DOHH2 (cell line): ENCODE measurements at regions not wholly inside any gene's neighbourhood (a gene's known extent, or its start where the extent isn't known, plus 50 kb on each side); places are given as distances from the start of the nearest gene placed in this dataset.

Experiments
- H3F3A ChIP-seq: fragments of 200-600 bp; sonication (generic), shearing (Covaris generic); 2 replicates; pipeline ENCODE4 v1.6.0; 2016; ENCODE audit warnings: antibody characterized with exemption, mild to moderate bottlenecking; ENCODE audit not compliant: control insufficient read depth, insufficient read depth
- H3K27ac ChIP-seq: fragments of 200-600 bp; sonication (generic); 2 replicates; pipeline ENCODE4 v1.5.1; 2014; ENCODE audit warnings: low read depth, mild to moderate bottlenecking, low read length, moderate library complexity
- H3K27me3 ChIP-seq: fragments of 200-600 bp; sonication (generic); 2 replicates; pipeline ENCODE4 v1.6.1; 2014; ENCODE audit warnings: mild to moderate bottlenecking, low read length, mixed read lengths; ENCODE audit not compliant: control insufficient read depth
- H3K36me3 ChIP-seq: fragments of 200-600 bp; sonication (generic); 2 replicates; pipeline ENCODE4 v1.6.1; 2014; ENCODE audit warnings: mild to moderate bottlenecking, low read length, moderate library complexity, mixed read lengths; ENCODE audit not compliant: control insufficient read depth
- H3K4me1 ChIP-seq: fragments of 200-600 bp; sonication (generic); 2 replicates; pipeline ENCODE4 v1.6.1; 2014; ENCODE audit warnings: mild to moderate bottlenecking, low read length, mixed read lengths; ENCODE audit not compliant: control insufficient read depth
- H3K4me2 ChIP-seq: fragments of 200-600 bp; sonication (generic); 2 replicates; pipeline ENCODE4 v1.6.0; 2014; ENCODE audit warnings: mild to moderate bottlenecking, low read length, moderate library complexity
- H3K4me3 ChIP-seq: fragments of 200-600 bp; sonication (generic); 2 replicates; pipeline ENCODE4 v1.5.1; 2014; ENCODE audit warnings: mild to moderate bottlenecking, low read length, mixed read lengths
- H3K79me2 ChIP-seq: fragments of 200-600 bp; sonication (generic); 2 replicates; pipeline ENCODE4 v1.6.1; 2014; ENCODE audit warnings: mild to moderate bottlenecking, low read length, mixed read lengths; ENCODE audit not compliant: control insufficient read depth
- H3K9me2 ChIP-seq: fragments of 200-600 bp; sonication (generic); replicated peaks from 2 replicates; pipeline ENCODE4 v1.6.1; 2014; ENCODE audit warnings: mild to moderate bottlenecking, low read length, mixed read lengths; ENCODE audit not compliant: control insufficient read depth
- H3K9me3 ChIP-seq: fragments of 200-600 bp; sonication (generic); 2 replicates; pipeline ENCODE4 v1.6.1; 2014; ENCODE audit warnings: antibody characterized with exemption, low read length, mixed read lengths; ENCODE audit not compliant: control insufficient read depth, insufficient read depth
- H4K20me1 ChIP-seq: fragments of 200-600 bp; sonication (generic); 2 replicates; pipeline ENCODE4 v1.6.0; 2014; ENCODE audit warnings: low read depth, mild to moderate bottlenecking, antibody characterized with exemption, low read length, moderate library complexity; ENCODE audit not compliant: control insufficient read depth, insufficient read depth
- EZH2phosphoT487 ChIP-seq: fragments of 200-600 bp; sonication (generic); IDR thresholded peaks from 2 replicates; pipeline ENCODE4 v1.6.1; 2017; ENCODE audit warnings: borderline replicate concordance, mild to moderate bottlenecking, antibody characterized with exemption, low read length, moderate library complexity, mixed read lengths
- TF ChIP-seq, protein P1 (sequence below): fragments of 200-600 bp; sonication (generic); IDR thresholded peaks from one replicate; pipeline ENCODE4 v1.5.1; 2014; ENCODE audit warnings: antibody characterized with exemption, mild to moderate bottlenecking, low read depth, low read length; ENCODE audit not compliant: poor library complexity, severe bottlenecking

DNA sequence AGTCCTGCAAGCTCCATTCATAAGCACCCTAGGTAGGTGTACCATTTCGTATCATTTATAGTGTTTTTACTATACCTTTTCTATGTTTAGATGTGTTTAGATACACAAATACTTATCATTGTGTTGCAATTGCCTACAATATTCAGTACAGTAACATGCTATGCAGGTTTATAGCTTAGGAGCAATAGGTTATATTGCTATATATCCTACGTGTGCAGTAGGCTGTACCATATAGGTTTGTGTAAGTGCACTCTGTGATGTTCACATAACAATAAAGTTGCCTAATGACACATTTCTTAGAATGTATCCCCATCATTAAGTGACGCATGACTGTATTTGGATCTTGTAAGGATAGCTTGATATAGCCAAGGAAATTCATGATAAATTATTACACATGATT lies 88.6 kb upstream of the CDH20 start:
- Histone ChIP-seq H4K20me1 (no peaks in the 10 kb centered on the region), H3K4me2 (no peak overlapping the region), H3K27me3 (no peaks in the 10 kb centered on the region), H3K9me2 (no peaks in the 10 kb centered on the region), H3F3A (no peaks in the 10 kb centered on the region), H3K79me2 (no peaks in the 10 kb centered on the region), H3K27ac (no peak overlapping the region), H3K4me3 (no peak overlapping the region), H3K9me3 (no peaks in the 10 kb centered on the region), H3K4me1 (no peaks in the 10 kb centered on the region), H3K36me3 (no peaks in the 10 kb centered on the region)
- TF ChIP-seq, protein P1, sequence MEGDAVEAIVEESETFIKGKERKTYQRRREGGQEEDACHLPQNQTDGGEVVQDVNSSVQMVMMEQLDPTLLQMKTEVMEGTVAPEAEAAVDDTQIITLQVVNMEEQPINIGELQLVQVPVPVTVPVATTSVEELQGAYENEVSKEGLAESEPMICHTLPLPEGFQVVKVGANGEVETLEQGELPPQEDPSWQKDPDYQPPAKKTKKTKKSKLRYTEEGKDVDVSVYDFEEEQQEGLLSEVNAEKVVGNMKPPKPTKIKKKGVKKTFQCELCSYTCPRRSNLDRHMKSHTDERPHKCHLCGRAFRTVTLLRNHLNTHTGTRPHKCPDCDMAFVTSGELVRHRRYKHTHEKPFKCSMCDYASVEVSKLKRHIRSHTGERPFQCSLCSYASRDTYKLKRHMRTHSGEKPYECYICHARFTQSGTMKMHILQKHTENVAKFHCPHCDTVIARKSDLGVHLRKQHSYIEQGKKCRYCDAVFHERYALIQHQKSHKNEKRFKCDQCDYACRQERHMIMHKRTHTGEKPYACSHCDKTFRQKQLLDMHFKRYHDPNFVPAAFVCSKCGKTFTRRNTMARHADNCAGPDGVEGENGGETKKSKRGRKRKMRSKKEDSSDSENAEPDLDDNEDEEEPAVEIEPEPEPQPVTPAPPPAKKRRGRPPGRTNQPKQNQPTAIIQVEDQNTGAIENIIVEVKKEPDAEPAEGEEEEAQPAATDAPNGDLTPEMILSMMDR = no peak
- TF ChIP-seq EZH2phosphoT487 = no peak

DNA sequence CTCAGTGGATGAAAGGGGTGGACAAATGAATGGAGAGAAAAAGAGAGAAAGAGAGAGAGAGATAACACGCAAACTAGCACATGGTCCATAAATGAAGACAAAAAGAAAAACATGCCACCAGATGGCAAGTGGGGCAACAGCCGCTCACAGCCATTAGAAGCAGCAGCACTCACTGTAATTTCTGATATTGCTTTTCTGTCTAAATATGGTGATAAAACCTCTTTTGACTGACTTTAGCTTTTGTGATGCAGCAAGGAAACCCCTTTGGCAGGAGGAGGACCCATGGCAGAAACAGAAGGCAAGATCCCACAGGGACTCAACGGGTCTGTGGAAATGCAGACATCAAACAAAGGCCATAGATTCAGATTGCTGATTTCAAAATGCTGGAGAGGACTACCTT lies 88.0 kb upstream of the CDH20 start:
- no peaks in the 10 kb centered on the region for H3K9me3 ChIP-seq
- TF ChIP-seq, protein P1 = no peak
- TF ChIP-seq EZH2phosphoT487 = no peak

GRCh38 chr18:61248589-61248988 lies 84.6 kb upstream of the CDH20 start:
- Histone ChIP-seq H3F3A (no peaks in the 10 kb centered on the region), H3K4me1 (no peaks in the 10 kb centered on the region), H3K9me2 (no peaks in the 10 kb centered on the region), H3K36me3 (no peaks in the 10 kb centered on the region), H3K9me3 (no peaks in the 10 kb centered on the region), H3K27ac (no peak overlapping the region), H3K4me3 (no peak overlapping the region), H4K20me1 (no peaks in the 10 kb centered on the region), H3K27me3 (no peaks in the 10 kb centered on the region), H3K4me2 (no peak overlapping the region), H3K79me2 (no peaks in the 10 kb centered on the region)
- TF ChIP-seq EZH2phosphoT487 = no peak
- TF ChIP-seq, protein P1 = no peak

More for the DNA sequence above, 88.0 kb upstream of the CDH20 start:
- Histone ChIP-seq H4K20me1 (no peaks in the 10 kb centered on the region), H3K36me3 (no peaks in the 10 kb centered on the region), H3K79me2 (no peaks in the 10 kb centered on the region), H3F3A (no peaks in the 10 kb centered on the region), H3K4me3 (no peak overlapping the region), H3K27me3 (no peaks in the 10 kb centered on the region), H3K4me2 (no peak overlapping the region), H3K27ac (no peak overlapping the region), H3K4me1 (no peaks in the 10 kb centered on the region), H3K9me2 (no peaks in the 10 kb centered on the region)

DNA sequence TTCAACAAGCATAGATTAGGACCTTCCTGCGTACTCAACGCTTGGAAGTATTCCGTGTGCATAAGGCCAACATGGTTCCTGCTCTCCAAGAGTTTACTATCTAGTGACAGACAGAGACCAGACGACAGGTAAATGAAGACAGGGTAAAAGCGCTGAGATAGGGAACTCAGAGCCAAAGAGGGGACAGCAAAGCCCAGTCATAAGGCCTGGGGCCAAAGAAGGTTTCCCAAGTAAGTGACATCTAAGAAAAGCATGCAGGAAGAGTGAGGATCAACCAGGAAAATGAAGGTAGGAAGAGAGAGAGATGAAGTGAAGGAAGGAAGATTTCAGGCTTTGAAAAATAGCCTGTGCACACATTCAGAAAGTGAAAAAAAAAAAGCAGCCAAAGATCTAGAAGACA lies 76.9 kb upstream of the CDH20 start:
- Histone ChIP-seq H3K4me2 (no peak overlapping the region), H3F3A (no peaks in the 10 kb centered on the region), H3K4me1 (no peaks in the 10 kb centered on the region), H3K36me3 (no peaks in the 10 kb centered on the region), H3K4me3 (no peak overlapping the region), H3K9me2 (no peaks in the 10 kb centered on the region), H4K20me1 (no peaks in the 10 kb centered on the region), H3K9me3 (no peaks in the 10 kb centered on the region), H3K27me3 (no peaks in the 10 kb centered on the region), H3K27ac (no peak overlapping the region), H3K79me2 (no peaks in the 10 kb centered on the region)
- TF ChIP-seq EZH2phosphoT487 = no peak
- TF ChIP-seq, protein P1 = no peak
